BJ (cell line): ENCODE measurements at regions not wholly inside any gene's neighbourhood (a gene's known extent, or its start where the extent isn't known, plus 50 kb on each side); places are given as distances from the start of the nearest gene placed in this dataset.

ENCODE experiments used
- CTCF ChIA-PET: fragments of 350-600 bp; formaldehyde crosslinking; extraction: SDS; loops from one replicate; lab custom pipeline; 2021; ENCODE audit warnings: antibody characterized with exemption, inconsistent platforms; lab: Yijun Ruan, JAX
- POLR2A ChIA-PET: fragments of 300-600 bp; sonication (Branson Sonifier 250); formaldehyde crosslinking; extraction: SDS; loops from one replicate; lab custom pipeline; 2021; ENCODE audit warnings: antibody characterized with exemption; lab: Charles Lee
- DNase-seq: peaks from one replicate; pipeline ENCODE4 v3.0.0-alpha.2; 2011; ENCODE audit warnings: low read depth
- H3K27me3 ChIP-seq: 2 replicates; pipeline ENCODE4 v1.6.0; 2011; ENCODE audit warnings: low read length; ENCODE audit not compliant: control insufficient read depth, insufficient read depth
- H3K36me3 ChIP-seq: 2 replicates; pipeline ENCODE4 v1.5.1; 2011; ENCODE audit warnings: low read length; ENCODE audit not compliant: control insufficient read depth, insufficient read depth
- H3K4me3 ChIP-seq: 2 replicates; pipeline ENCODE4 v1.5.1; 2011; ENCODE audit warnings: low read depth, mild to moderate bottlenecking, control low read depth, low read length
- TF ChIP-seq, protein P1 (sequence below): IDR thresholded peaks from 2 replicates; pipeline ENCODE4 v1.5.1; 2011; ENCODE audit warnings: low read depth, mild to moderate bottlenecking, control low read depth, inconsistent platforms, low read length, moderate library complexity; ENCODE audit not compliant: insufficient read depth

- CTCF ChIA-PET = interaction anchor here (0.5 to 0.7 kb wide), 2 partner anchors 317 to 991 kb away, joined by 3 read pairs; no protein-coding TSS in a partner anchor
- DNase-seq = no peak
- POLR2A ChIA-PET = no interaction called here
- H3K36me3 ChIP-seq = no peaks in the 10 kb centered on the region
- H3K27me3 ChIP-seq = no peaks in the 10 kb centered on the region
- TF ChIP-seq, protein P1, sequence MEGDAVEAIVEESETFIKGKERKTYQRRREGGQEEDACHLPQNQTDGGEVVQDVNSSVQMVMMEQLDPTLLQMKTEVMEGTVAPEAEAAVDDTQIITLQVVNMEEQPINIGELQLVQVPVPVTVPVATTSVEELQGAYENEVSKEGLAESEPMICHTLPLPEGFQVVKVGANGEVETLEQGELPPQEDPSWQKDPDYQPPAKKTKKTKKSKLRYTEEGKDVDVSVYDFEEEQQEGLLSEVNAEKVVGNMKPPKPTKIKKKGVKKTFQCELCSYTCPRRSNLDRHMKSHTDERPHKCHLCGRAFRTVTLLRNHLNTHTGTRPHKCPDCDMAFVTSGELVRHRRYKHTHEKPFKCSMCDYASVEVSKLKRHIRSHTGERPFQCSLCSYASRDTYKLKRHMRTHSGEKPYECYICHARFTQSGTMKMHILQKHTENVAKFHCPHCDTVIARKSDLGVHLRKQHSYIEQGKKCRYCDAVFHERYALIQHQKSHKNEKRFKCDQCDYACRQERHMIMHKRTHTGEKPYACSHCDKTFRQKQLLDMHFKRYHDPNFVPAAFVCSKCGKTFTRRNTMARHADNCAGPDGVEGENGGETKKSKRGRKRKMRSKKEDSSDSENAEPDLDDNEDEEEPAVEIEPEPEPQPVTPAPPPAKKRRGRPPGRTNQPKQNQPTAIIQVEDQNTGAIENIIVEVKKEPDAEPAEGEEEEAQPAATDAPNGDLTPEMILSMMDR = no peak
- H3K4me3 ChIP-seq = no peak overlapping the region
Observed at GRCh38 chr12:115657081-115658013, 620.1 kb downstream of the MED13L start.

GRCh38 chr12:115650026-115650425, 627.5 kb downstream of the MED13L start:
- Histone ChIP-seq H3K27me3 (no peaks in the 10 kb centered on the region), H3K36me3 (no peaks in the 10 kb centered on the region), H3K4me3 (no peak overlapping the region)
- TF ChIP-seq, protein P1 = no peak
- ChIA-PET POLR2A (no interaction called here), CTCF (interaction anchor here (0.6 to 2.0 kb wide), 2 partner anchors 9 to 307 kb away, joined by 3 to 4 read pairs; no protein-coding TSS in a partner anchor)
- no peak for DNase-seq

- DNase-seq = no peak
- Histone ChIP-seq H3K27me3 (no peaks in the 10 kb centered on the region), H3K4me3 (no peak overlapping the region), H3K36me3 (no peaks in the 10 kb centered on the region)
- ChIA-PET POLR2A (interaction anchor here (0.6 kb wide), 1 partner anchor 842 kb away, joined by 3 read pairs; no protein-coding TSS in a partner anchor), CTCF (interaction anchor here (2.0 kb wide), 1 partner anchor 10 kb away, joined by 4 read pairs; no protein-coding TSS in a partner anchor)
- TF ChIP-seq, protein P1 = no peak
Observed at GRCh38 chr12:115648463-115648862, 629.0 kb downstream of the MED13L start.

DNA sequence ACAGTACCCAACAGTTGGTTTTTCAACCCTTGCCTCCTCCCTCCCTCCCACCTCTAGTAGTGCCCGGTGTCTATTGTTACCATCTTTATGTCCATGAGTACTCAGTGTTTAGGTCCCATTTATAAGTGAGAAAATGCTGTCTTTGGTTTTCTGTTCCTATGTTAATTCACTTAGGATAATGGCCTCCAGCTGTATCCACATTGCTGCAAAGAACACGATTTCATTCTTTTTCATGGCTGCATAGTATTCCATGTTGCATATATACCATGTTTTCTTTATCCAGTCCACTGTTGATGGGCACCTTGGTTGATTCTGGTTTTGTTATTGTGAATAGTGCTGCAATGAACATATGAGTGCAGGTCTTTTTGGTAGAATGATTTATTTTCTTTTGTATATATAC, 631.3 kb downstream of the MED13L start:
- TF ChIP-seq, protein P1 = no peak
- no peak overlapping the region for H3K4me3 ChIP-seq
- POLR2A ChIA-PET = no interaction called here
- CTCF ChIA-PET = no interaction called here
- DNase-seq = no peak
- no peaks in the 10 kb centered on the region for H3K27me3 ChIP-seq
- H3K36me3 ChIP-seq = no peaks in the 10 kb centered on the region

DNA sequence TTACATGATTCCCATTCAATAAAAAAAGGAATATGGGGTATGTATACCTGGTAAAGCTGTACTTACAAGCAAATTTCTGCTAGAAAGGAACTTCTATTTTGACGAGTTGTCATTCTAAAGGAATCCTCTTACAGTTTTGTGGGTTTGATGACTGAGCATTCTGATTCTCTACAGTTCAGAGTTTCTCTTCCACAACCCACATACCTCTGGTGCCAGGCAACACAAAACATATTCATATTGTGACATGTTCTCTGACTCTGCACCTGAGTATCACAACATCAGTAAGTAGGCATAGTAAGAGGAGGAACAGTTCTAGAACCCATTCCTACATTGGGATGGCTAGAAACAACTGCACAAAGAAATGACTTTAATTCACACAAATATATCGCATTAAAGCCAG, 636.6 kb downstream of the MED13L start:
- no peak overlapping the region for H3K4me3 ChIP-seq
- POLR2A ChIA-PET = no interaction called here
- TF ChIP-seq, protein P1 = no peak
- H3K36me3 ChIP-seq = no peaks in the 10 kb centered on the region
- CTCF ChIA-PET = no interaction called here
- H3K27me3 ChIP-seq = no peaks in the 10 kb centered on the region
- DNase-seq = no peak
